CD1c-positive myeloid dendritic cell (primary cell): ENCODE measurements at regions not wholly inside any gene's neighbourhood (a gene's known extent, or its start where the extent isn't known, plus 50 kb on each side); places are given as distances from the start of the nearest gene placed in this dataset.

Source experiments
- DNase-seq: peaks from one replicate; pipeline ENCODE4 v3.0.0-alpha.2; 2016; ENCODE audit errors: extremely low spot score

DNA sequence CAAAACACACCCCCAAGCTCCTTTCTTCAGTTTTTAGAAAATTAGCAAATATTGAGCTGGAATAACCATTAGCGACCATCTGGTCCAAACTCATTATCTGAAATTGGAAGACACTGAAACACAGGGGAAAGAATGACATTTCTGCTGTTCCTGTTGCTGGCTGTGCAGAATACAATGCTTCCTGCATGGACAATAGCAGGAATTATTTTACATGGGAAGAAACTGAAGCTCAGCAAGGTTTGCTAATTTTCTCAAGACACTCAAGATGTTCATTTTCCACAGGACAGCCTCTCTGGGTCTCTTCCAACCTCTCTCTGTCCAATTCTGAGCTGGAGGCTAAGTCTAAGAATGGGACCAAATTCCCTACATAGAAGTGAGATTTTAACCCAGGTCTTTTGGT is 81.9 kb upstream of the TNS3 start:
- no peak for DNase-seq

GRCh38 chr7:47663213-47663612 is 81.3 kb upstream of the TNS3 start:
- DNase-seq = no peak

GRCh38 chr7:47661051-47661714 is 79.3 kb upstream of the TNS3 start:
- no peak for DNase-seq

DNA sequence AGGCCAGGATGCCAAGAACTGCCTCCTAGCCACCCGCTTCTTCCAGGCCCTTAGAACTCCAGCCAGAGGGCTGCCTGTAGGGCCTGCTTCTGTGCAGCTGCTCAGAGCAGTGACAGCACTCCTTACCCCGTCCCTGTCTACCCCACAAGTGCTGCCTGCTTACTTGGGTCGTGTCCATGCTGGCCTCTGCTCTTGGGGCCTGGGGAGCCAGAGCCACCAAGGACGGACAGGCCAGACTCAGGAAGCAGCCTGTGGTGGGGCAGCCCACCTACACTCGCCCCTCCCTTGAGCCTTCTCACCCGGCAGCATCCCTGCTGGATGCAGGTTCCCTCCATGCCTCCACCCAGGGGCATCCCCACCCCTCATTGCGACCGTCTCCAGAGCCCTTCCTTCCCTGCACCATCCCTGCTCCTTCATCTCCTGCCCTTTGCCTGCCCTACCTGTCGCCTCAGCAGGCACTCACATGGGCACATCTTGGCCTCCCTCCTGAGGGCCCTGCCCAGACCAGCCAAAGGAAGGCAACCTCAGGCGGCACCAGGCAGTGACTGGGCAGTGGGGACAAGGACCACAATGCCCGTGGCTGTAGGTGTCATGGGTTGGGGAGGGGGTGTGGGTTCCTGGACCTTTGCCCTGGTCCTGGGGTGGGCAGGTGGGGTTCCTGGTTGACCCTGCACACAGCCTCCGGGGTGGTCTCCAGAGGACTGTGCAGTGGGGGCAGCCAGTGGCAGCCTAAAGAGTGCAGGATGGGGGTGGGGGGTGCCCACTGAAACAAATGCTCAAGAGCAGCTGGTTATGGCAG is 78.0 kb upstream of the TNS3 start:
- DNase-seq = no peak

DNA sequence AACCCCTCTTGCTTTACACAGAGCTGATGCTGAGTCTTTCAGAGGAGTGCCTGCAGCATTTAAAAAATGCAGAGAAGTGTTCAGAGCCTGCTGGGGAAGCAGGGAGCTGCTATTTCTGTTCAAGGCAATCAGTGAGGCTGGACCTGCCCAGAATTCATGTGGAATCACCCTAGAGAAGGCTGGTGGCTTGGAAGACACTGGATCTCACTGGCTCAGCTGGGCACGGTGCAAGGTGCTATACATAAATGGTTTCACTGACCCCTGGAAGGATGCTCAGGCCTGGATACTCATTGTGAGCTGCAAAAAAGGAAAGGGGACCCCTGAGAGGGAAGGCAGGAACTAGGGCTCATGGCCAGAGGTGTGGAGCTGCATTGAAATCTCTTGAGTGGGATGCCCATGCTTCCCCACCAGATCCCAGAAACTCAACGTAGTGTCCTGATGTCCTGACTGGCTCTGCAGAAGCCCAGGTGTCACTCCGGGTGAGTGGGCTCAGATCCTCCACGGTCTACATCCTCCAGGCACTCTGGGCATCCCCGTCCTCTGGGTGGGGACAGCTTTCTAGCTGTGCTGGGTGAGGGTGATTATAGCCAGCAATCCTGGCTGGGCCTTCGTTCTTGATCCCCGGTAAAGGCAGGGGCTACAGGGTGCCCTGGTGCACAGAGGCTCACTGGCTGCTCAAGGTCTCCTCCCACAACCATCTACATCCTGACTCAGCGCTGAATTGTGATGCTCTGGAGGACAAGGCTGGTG is 77.2 kb upstream of the TNS3 start:
- no peak for DNase-seq

DNA sequence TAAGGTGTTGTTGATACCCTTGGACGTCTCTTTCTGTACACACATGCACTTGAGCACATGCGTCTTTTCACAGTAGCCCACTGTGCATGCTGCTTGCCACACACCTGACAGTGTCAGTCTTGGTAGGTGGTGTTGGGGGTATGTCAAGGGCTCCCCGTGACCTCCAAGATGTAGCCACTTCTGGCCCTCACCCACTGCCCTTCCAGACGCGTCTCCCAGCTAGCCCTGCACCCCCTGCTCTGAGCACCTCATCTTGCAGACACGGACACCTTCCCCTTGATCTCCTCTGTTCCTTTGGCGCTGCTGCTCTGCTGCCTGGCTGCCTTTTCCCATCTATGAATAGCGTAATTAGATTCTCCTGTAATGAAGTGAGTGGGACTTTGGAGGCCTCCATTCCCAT is 75.2 kb upstream of the TNS3 start:
- DNase-seq = no peak

- DNase-seq = peak; percentile 67
Measured at GRCh38 chr7:47654672-47655298, 72.9 kb upstream of the TNS3 start.

- no peak for DNase-seq
Measured at GRCh38 chr7:47653550-47654411, 71.9 kb upstream of the TNS3 start.

DNA sequence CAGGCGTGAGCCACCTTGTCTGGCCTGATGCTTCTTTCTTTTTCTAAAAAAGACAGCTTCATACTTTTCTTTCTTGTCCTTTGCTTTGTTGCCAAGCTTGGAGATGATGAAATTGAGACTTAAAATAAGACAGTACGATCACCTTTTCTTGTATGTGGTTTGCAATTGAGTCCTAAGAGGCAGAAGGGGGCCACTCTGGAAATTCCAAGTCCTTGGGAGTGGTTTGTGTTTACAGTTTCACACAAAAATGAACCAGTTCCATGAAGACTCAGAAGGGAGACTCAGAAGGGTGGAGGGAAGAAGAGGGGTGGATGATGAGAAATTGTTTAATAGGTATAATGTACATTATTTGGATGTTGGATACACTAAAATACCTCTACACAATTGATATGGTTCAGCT is 70.7 kb upstream of the TNS3 start:
- DNase-seq = no peak

GRCh38 chr7:47651355-47652317 is 69.7 kb upstream of the TNS3 start:
- DNase-seq = no peak

GRCh38 chr7:47649919-47650318 is 68.0 kb upstream of the TNS3 start:
- no peak for DNase-seq

- no peak for DNase-seq
Measured at GRCh38 chr7:47648275-47648925, 66.5 kb upstream of the TNS3 start.

DNA sequence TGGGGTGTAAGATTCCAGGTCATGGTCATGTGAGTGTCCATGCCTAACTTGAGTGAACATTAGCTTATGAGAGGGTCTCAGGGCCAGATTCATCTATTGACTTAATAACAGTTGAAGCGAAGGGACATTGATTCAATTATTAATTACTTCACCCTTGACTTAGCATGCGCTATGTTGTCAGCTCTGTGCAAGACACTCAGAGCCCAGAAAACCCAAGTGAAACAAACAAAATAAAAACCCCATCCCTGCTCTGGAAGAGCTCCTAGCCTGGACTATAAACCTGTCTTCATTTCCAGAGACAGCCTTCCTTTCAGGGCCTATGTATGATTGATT is 66.0 kb upstream of the TNS3 start:
- no peak for DNase-seq

- DNase-seq = peak; percentile 17
Measured at GRCh38 chr7:47647181-47647917, 65.4 kb upstream of the TNS3 start.

DNA sequence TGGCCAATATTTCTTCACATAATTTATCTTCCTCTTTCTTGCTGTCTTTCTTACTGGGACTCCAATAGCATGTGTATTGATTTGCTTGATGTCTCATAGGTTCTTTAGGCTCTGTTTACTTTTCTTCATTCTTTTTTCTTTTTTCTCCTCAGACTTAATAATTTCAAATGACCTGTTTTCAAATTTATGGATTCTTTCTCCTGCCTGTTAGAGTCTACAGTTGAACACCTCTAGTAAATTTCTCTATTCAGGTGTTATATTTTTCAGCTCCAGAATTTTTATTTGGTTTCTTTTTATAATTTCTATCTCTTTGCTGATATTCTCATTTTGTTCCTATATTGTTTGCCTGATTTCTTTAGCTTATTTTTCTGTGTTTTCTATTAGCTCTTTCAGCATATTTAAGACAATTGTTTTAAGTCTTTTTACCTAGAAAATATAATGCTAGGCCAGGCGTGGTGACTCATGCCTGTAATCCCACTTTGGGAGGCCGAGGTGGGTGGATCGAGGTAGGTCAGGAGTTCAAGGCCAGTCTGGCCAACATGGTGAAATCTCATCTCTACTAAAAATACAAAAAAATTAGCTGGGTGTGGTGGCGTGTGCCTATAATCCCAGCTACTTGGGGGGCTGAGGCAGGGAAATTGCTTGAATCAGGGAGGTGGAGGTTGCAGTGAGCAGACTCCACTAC is 61.9 kb upstream of the TNS3 start:
- no peak for DNase-seq

GRCh38 chr7:47640265-47640664 is 58.4 kb upstream of the TNS3 start:
- no peak for DNase-seq

GRCh38 chr7:47639495-47640110 is 57.7 kb upstream of the TNS3 start:
- no peak for DNase-seq

DNA sequence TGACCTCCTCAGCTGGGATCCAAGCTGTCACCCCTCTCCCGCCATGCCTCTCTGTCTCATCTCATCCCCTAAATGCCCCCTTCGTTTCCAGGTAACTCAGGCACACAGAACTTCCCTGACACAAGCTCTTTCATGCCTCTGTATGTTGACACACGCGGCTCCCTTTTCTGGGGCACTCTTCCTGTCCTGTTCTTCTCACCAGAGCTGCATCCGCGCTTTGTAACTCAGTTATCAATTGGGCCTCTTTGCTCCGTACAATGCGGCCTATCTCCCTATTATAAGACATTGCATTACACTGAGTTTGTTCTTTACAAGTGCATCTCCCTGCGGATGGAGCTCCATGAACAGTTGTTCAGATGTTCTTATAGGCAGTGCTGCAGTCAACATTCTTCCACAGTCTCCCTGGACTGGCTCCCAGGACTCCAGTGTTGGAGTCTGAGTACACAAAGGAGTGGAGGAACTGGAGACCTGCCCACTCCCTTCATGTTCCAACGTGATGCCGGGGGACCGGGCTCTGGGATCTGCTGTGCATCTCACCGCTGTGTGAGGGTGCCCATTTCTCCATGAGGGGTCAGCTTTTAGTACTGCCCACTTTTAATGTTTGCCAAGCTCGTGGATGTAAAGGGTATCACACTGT is 56.9 kb upstream of the TNS3 start:
- no peak for DNase-seq
